ENCODE measurements at regions not wholly inside any gene's neighbourhood (a gene's known extent, or its start where the extent isn't known, plus 50 kb on each side); places are given as distances from the start of the nearest gene placed in this dataset.

GRCh38 chr6:23630726-23631635 is 495.0 kb upstream of the NRSN1 start:
- H3K27ac Mint-ChIP-seq, result no peak overlapping the region
- H3K9me3 Mint-ChIP-seq (ENCODE audit: low read depth), result peaks cover 3% of the 10 kb centered on the region
- no peak for TF ChIP-seq CTCF (IDR thresholded peaks at IDR 0.05; ENCODE audit: unreplicated experiment)
- H3K4me1 Mint-ChIP-seq (ENCODE audit: low read depth), result no peaks in the 10 kb centered on the region
- no peaks in the 10 kb centered on the region for H3K36me3 Mint-ChIP-seq (ENCODE audit: insufficient read depth)
- H3K4me3 Mint-ChIP-seq (ENCODE audit: low read depth), result no peak overlapping the region
- DNase-seq (ENCODE audit: low spot score, unreplicated experiment), result no peak
- no peaks in the 10 kb centered on the region for H3K27me3 Mint-ChIP-seq

DNA sequence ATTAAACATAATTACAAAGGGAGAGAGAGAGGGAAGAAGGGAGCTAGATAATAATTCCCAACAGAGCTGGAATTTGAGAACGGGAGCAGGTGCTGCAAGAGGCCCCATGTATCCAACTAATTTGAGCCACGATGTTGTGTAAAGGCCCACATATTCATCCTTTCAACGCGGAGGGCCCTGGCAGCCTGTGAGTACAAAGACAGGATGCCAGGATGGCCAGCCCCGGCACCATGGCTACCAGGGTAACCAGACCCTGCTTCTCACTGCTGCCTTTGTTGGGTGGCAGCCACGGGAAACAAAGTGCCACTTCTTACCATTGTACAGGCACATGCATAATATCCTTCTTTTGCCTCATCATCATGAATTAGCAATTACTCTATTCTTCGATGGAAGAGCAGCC is 492.0 kb upstream of the NRSN1 start:
- Mint-ChIP-seq H3K4me1 (ENCODE audit: low read depth) (no peaks in the 10 kb centered on the region), H3K36me3 (ENCODE audit: insufficient read depth) (no peaks in the 10 kb centered on the region), H3K27me3 (peaks cover 8% of the 10 kb centered on the region), H3K27ac (no peak overlapping the region), H3K4me3 (ENCODE audit: low read depth) (no peak overlapping the region), H3K9me3 (ENCODE audit: low read depth) (peaks cover 3% of the 10 kb centered on the region)
- TF ChIP-seq CTCF (IDR thresholded peaks at IDR 0.05; ENCODE audit: unreplicated experiment), result no peak
- DNase-seq (ENCODE audit: low spot score, unreplicated experiment), result no peak

- H3K4me3 Mint-ChIP-seq (ENCODE audit: low read depth), result no peak overlapping the region
- H3K9me3 Mint-ChIP-seq (ENCODE audit: low read depth), result peaks cover 3% of the 10 kb centered on the region
- peaks cover 16% of the 10 kb centered on the region for H3K27me3 Mint-ChIP-seq
- no peaks in the 10 kb centered on the region for H3K4me1 Mint-ChIP-seq (ENCODE audit: low read depth)
- H3K27ac Mint-ChIP-seq, result no peak overlapping the region
- no peak for TF ChIP-seq CTCF (IDR thresholded peaks at IDR 0.05; ENCODE audit: unreplicated experiment)
- no peaks in the 10 kb centered on the region for H3K36me3 Mint-ChIP-seq (ENCODE audit: insufficient read depth)
- DNase-seq (ENCODE audit: low spot score, unreplicated experiment), result no peak
These were observed 490.9 kb upstream of the NRSN1 start for GRCh38 chr6:23635150-23635549.

DNA sequence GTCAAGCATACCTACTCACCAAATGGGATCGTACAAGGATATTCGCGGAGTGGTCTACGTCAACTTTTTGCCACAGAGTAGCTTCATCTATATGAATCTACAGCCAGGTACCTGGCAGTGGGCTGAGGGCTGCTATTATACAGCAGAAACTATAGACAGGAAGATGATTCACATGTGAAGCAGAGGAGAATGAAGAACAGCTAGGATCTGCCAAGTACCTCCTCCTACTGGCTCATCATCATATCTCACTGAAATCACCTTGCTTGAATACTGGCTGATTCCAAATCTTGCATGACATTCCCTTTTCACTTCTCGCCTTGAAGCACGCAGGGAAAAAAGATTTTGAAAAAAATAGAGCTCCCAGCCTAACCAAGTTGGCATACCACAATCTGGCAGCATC is 488.7 kb upstream of the NRSN1 start:
- Mint-ChIP-seq H3K4me3 (ENCODE audit: low read depth) (no peak overlapping the region), H3K27ac (no peak overlapping the region), H3K27me3 (peaks cover 16% of the 10 kb centered on the region), H3K36me3 (ENCODE audit: insufficient read depth) (no peaks in the 10 kb centered on the region), H3K9me3 (ENCODE audit: low read depth) (peaks cover 3% of the 10 kb centered on the region), H3K4me1 (ENCODE audit: low read depth) (peaks cover 7% of the 10 kb centered on the region)
- TF ChIP-seq CTCF (IDR thresholded peaks at IDR 0.05; ENCODE audit: unreplicated experiment), result no peak
- DNase-seq (ENCODE audit: low spot score, unreplicated experiment), result no peak

DNA sequence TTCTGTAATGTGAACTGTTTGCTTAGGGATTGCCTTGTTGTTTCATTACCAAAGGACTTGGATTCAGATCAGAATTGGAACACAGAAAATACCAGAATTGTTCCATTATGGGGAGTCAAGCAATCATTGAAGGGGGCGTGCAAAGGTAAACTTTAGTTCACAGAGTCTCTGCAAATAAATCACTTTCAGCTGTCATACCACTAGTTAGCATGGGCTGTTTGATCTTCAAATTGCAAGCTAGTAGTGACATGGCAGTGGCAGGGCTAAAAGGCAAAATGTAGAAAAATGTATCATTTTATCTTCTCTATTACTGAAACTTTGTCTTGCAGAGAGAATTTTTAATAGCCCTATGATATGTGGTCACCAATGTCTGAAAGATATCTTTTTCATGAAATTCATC is 483.2 kb upstream of the NRSN1 start:
- TF ChIP-seq CTCF (IDR thresholded peaks at IDR 0.05; ENCODE audit: unreplicated experiment), result no peak
- Mint-ChIP-seq H3K27ac (no peak overlapping the region), H3K27me3 (peaks cover 16% of the 10 kb centered on the region), H3K4me1 (ENCODE audit: low read depth) (peaks cover 17% of the 10 kb centered on the region), H3K4me3 (ENCODE audit: low read depth) (no peak overlapping the region), H3K9me3 (ENCODE audit: low read depth) (no peaks in the 10 kb centered on the region), H3K36me3 (ENCODE audit: insufficient read depth) (no peaks in the 10 kb centered on the region)
- no peak for DNase-seq (ENCODE audit: low spot score, unreplicated experiment)

Data from progenitor cell of endocrine pancreas (in vitro differentiated cells).